Non-pigmented ciliary epithelial cell (primary cell): ENCODE measurements at regions not wholly inside any gene's neighbourhood (a gene's known extent, or its start where the extent isn't known, plus 50 kb on each side); places are given as distances from the start of the nearest gene placed in this dataset.

Experiments
- DNase-seq: peaks from one replicate; pipeline ENCODE4 v3.0.0-alpha.2; 2010; ENCODE audit warnings: low read depth

GRCh38 chr1:87615491-87615890 is 286.8 kb downstream of the LMO4 start:
- DNase-seq = no peak

GRCh38 chr1:87615901-87616300 is 287.2 kb downstream of the LMO4 start:
- no peak for DNase-seq

GRCh38 chr1:87620807-87621206 is 292.1 kb downstream of the LMO4 start:
- DNase-seq = no peak

- no peak for DNase-seq
These were observed 301.0 kb downstream of the LMO4 start for GRCh38 chr1:87629673-87630072.

GRCh38 chr1:87632232-87632631 is 303.6 kb downstream of the LMO4 start:
- DNase-seq = no peak

GRCh38 chr1:87636198-87636892 is 307.7 kb downstream of the LMO4 start:
- DNase-seq = no peak

GRCh38 chr1:87638636-87639035 is 310.0 kb downstream of the LMO4 start:
- no peak for DNase-seq

- no peak for DNase-seq
These were observed 313.3 kb downstream of the LMO4 start for GRCh38 chr1:87641996-87642395.

- no peak for DNase-seq
These were observed 314.0 kb downstream of the LMO4 start for GRCh38 chr1:87642581-87643221.

GRCh38 chr1:87644033-87644578 is 315.4 kb downstream of the LMO4 start:
- DNase-seq = no peak

- DNase-seq = peak; percentile 22
These were observed 316.0 kb downstream of the LMO4 start for GRCh38 chr1:87644579-87645190.

- no peak for DNase-seq
These were observed 318.9 kb downstream of the LMO4 start for GRCh38 chr1:87647430-87648177.

- DNase-seq = no peak
These were observed 319.8 kb downstream of the LMO4 start for GRCh38 chr1:87648323-87649119.

GRCh38 chr1:87650306-87650705 is 321.6 kb downstream of the LMO4 start:
- DNase-seq = no peak

- no peak for DNase-seq
These were observed 323.5 kb downstream of the LMO4 start for GRCh38 chr1:87652176-87652575.

- no peak for DNase-seq
These were observed 336.5 kb downstream of the LMO4 start for GRCh38 chr1:87665151-87665550.

- DNase-seq = no peak
These were observed 338.0 kb downstream of the LMO4 start for GRCh38 chr1:87666681-87667080.

- DNase-seq = no peak
These were observed 341.0 kb downstream of the LMO4 start for GRCh38 chr1:87669674-87670073.

GRCh38 chr1:87673309-87673708 is 344.6 kb downstream of the LMO4 start:
- DNase-seq = no peak

GRCh38 chr1:87673748-87674147 is 345.1 kb downstream of the LMO4 start:
- DNase-seq = no peak

- no peak for DNase-seq
These were observed 346.1 kb downstream of the LMO4 start for GRCh38 chr1:87674791-87675190.

- DNase-seq = no peak
These were observed 349.6 kb downstream of the LMO4 start for GRCh38 chr1:87678266-87678665.
